Calu3 (cell line): ENCODE measurements at regions not wholly inside any gene's neighbourhood (a gene's known extent, or its start where the extent isn't known, plus 50 kb on each side); places are given as distances from the start of the nearest gene placed in this dataset.

Experiments used
- BruUV-seq: library from RNA; stranded (reverse); fragments of 400-500 nt; replicated peaks from 2 replicates; lab custom pipeline; 2021; lab: Mats Ljungman, UMichigan
- CTCF ChIA-PET: fragments of 300-600 bp; sonication (Branson Sonifier 250); formaldehyde crosslinking; loops from one replicate; lab custom pipeline; 2022; ENCODE audit warnings: antibody characterized with exemption; lab: Charles Lee
- DNase-seq: peaks from one replicate; pipeline ENCODE4 v3.0.0; 2022
- H3K27ac Mint-ChIP-seq: one replicate; pipeline ENCODE4 v1.8.0; 2022; ENCODE audit warnings: mixed read lengths; ENCODE audit not compliant: unreplicated experiment
- H3K27me3 Mint-ChIP-seq: one replicate; pipeline ENCODE4 v1.8.0; 2022; ENCODE audit warnings: mixed read lengths; ENCODE audit not compliant: unreplicated experiment
- H3K36me3 Mint-ChIP-seq: one replicate; pipeline ENCODE4 v1.8.0; 2022; ENCODE audit warnings: mild to moderate bottlenecking, moderate library complexity, mixed read lengths; ENCODE audit not compliant: insufficient read depth, unreplicated experiment
- H3K4me1 Mint-ChIP-seq: one replicate; pipeline ENCODE4 v1.8.0; 2022; ENCODE audit warnings: mild to moderate bottlenecking, low read depth, mixed read lengths; ENCODE audit not compliant: unreplicated experiment
- H3K4me3 Mint-ChIP-seq: one replicate; pipeline ENCODE4 v1.8.0; 2022; ENCODE audit warnings: mild to moderate bottlenecking, low read depth, moderate library complexity, mixed read lengths; ENCODE audit not compliant: unreplicated experiment
- H3K9me3 Mint-ChIP-seq: one replicate; pipeline ENCODE4 v1.8.0; 2022; ENCODE audit warnings: low read depth, mixed read lengths; ENCODE audit not compliant: unreplicated experiment
- CTCF ChIP-seq: fragments of 200-600 bp; IDR thresholded peaks from one replicate; pipeline ENCODE4 v1.8.0; 2022; ENCODE audit warnings: antibody characterized with exemption; ENCODE audit not compliant: unreplicated experiment
- intact Hi-C: fragments of 100-400 bp; cut with micrococcal nuclease; formaldehyde crosslinking; loops from one replicate; pipeline ENCODE4 v1.10.0; 2022; ENCODE audit not compliant: unreplicated experiment

- no TSS peak for BruUV-seq
- Mint-ChIP-seq H3K36me3 (no peaks in the 10 kb centered on the region), H3K9me3 (no peaks in the 10 kb centered on the region), H3K4me1 (no peaks in the 10 kb centered on the region), H3K27ac (no peak overlapping the region), H3K4me3 (no peak overlapping the region), H3K27me3 (no peaks in the 10 kb centered on the region)
- TF ChIP-seq CTCF = no peak
- CTCF ChIA-PET = no interaction called here
- intact Hi-C loops = no loop called here
- DNase-seq = no peak
These were observed 196.3 kb upstream of the PLSCR5 start for GRCh38 chr3:146801492-146801891.

- Mint-ChIP-seq H3K4me1 (no peaks in the 10 kb centered on the region), H3K4me3 (no peak overlapping the region), H3K9me3 (no peaks in the 10 kb centered on the region), H3K27me3 (no peaks in the 10 kb centered on the region), H3K36me3 (no peaks in the 10 kb centered on the region), H3K27ac (no peak overlapping the region)
- no TSS peak for BruUV-seq
- DNase-seq = no peak
- CTCF ChIA-PET = no interaction called here
- intact Hi-C loops = no loop called here
- TF ChIP-seq CTCF = no peak
These were observed 195.3 kb upstream of the PLSCR5 start for GRCh38 chr3:146800484-146800883.

- BruUV-seq = no TSS peak
- Mint-ChIP-seq H3K4me3 (no peak overlapping the region), H3K27me3 (no peaks in the 10 kb centered on the region), H3K4me1 (no peaks in the 10 kb centered on the region), H3K27ac (no peak overlapping the region), H3K9me3 (peaks cover 3% of the 10 kb centered on the region), H3K36me3 (peaks cover 4% of the 10 kb centered on the region)
- TF ChIP-seq CTCF = no peak
- intact Hi-C loops = no loop called here
- CTCF ChIA-PET = no interaction called here
- DNase-seq = no peak
These were observed 190.9 kb upstream of the PLSCR5 start for GRCh38 chr3:146796078-146796477.

- intact Hi-C loops = no loop called here
- H3K4me1 Mint-ChIP-seq = no peaks in the 10 kb centered on the region
- no peak overlapping the region for H3K4me3 Mint-ChIP-seq
- no peak for TF ChIP-seq CTCF
- CTCF ChIA-PET = no interaction called here
- no peak overlapping the region for H3K27ac Mint-ChIP-seq
- H3K9me3 Mint-ChIP-seq = no peaks in the 10 kb centered on the region
- no peaks in the 10 kb centered on the region for H3K36me3 Mint-ChIP-seq
- BruUV-seq = no TSS peak
- DNase-seq = no peak
- H3K27me3 Mint-ChIP-seq = no peaks in the 10 kb centered on the region
These were observed 178.3 kb upstream of the PLSCR5 start for GRCh38 chr3:146783446-146783845.
